Endothelial cell (in vitro differentiated cells): ENCODE measurements at regions not wholly inside any gene's neighbourhood (a gene's known extent, or its start where the extent isn't known, plus 50 kb on each side); places are given as distances from the start of the nearest gene placed in this dataset.
A peak's percentile ranks its signal among the peaks of the same experiment; 100 is the strongest.

Source experiments
- DNase-seq: peaks from one replicate; pipeline ENCODE4 v3.0.0; 2021; ENCODE audit warnings: low spot score
- H3K27ac Mint-ChIP-seq: one replicate; pipeline ENCODE4 v1.8.0; 2021; ENCODE audit warnings: mixed read lengths, inconsistent platforms; ENCODE audit not compliant: unreplicated experiment
- H3K27me3 Mint-ChIP-seq: one replicate; pipeline ENCODE4 v1.8.0; 2021; ENCODE audit warnings: mild to moderate bottlenecking, moderate library complexity, mixed read lengths, inconsistent platforms; ENCODE audit not compliant: unreplicated experiment
- H3K36me3 Mint-ChIP-seq: one replicate; pipeline ENCODE4 v1.8.0; 2021; ENCODE audit warnings: mild to moderate bottlenecking, low read depth, mixed read lengths, inconsistent platforms; ENCODE audit not compliant: unreplicated experiment
- H3K4me1 Mint-ChIP-seq: one replicate; pipeline ENCODE4 v1.8.0; 2021; ENCODE audit warnings: mild to moderate bottlenecking, mixed read lengths, inconsistent platforms; ENCODE audit not compliant: unreplicated experiment
- H3K4me3 Mint-ChIP-seq: one replicate; pipeline ENCODE4 v1.8.0; 2021; ENCODE audit warnings: mild to moderate bottlenecking, mixed read lengths, inconsistent platforms; ENCODE audit not compliant: unreplicated experiment
- H3K9me3 Mint-ChIP-seq: one replicate; pipeline ENCODE4 v1.8.0; 2021; ENCODE audit warnings: mixed read lengths, inconsistent platforms; ENCODE audit not compliant: unreplicated experiment
- TF ChIP-seq, protein P1 (sequence below): fragments of 200-600 bp; sonication (generic); IDR thresholded peaks from one replicate; pipeline ENCODE4 v1.5.0; 2021; ENCODE audit warnings: antibody characterized with exemption; ENCODE audit not compliant: unreplicated experiment

DNA sequence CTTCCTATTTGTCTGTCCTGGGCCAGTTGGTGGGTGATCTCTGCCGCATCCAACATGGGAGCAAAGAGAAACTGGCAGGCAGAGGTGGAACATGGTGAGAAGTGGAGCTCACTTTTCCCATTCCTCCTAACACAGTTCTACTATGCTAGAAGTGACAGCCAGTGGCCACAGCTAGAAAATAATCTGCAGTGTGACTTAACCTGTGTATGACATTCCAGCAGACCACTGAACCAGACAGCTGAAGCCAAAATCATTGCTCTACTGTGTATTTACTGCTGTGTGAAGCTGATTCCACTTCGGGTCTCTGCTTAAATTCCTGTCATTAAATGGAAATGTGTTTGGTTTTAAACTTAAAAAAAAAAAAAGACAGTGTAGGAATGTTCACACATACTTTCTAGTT lies 523.0 kb downstream of the MTRR start:
- no peaks in the 10 kb centered on the region for H3K27me3 Mint-ChIP-seq
- no peak overlapping the region for H3K4me3 Mint-ChIP-seq
- TF ChIP-seq, protein P1, sequence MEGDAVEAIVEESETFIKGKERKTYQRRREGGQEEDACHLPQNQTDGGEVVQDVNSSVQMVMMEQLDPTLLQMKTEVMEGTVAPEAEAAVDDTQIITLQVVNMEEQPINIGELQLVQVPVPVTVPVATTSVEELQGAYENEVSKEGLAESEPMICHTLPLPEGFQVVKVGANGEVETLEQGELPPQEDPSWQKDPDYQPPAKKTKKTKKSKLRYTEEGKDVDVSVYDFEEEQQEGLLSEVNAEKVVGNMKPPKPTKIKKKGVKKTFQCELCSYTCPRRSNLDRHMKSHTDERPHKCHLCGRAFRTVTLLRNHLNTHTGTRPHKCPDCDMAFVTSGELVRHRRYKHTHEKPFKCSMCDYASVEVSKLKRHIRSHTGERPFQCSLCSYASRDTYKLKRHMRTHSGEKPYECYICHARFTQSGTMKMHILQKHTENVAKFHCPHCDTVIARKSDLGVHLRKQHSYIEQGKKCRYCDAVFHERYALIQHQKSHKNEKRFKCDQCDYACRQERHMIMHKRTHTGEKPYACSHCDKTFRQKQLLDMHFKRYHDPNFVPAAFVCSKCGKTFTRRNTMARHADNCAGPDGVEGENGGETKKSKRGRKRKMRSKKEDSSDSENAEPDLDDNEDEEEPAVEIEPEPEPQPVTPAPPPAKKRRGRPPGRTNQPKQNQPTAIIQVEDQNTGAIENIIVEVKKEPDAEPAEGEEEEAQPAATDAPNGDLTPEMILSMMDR = no peak
- no peaks in the 10 kb centered on the region for H3K36me3 Mint-ChIP-seq
- H3K27ac Mint-ChIP-seq = no peak overlapping the region
- no peak for DNase-seq
- no peaks in the 10 kb centered on the region for H3K9me3 Mint-ChIP-seq
- H3K4me1 Mint-ChIP-seq = no peaks in the 10 kb centered on the region

DNA sequence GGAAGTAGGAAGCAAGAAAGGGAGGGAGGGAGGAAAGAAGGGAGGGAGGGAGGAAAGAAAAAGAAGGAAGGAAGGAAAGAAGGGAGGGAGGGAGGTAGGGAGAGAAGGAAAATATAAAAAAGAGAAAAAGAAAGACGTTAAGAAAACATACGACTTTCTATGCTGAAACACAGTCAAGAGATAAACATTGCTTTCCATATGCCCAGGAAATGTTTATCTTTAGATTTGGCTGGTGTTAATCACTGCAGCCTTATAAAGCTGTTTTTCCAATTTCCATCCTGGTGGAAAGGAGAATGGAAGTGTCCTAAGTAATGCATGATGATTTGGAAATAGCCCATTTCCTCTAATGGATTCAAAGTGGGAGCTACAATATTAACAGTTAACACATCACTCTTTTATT lies 524.3 kb downstream of the MTRR start:
- no peak overlapping the region for H3K27ac Mint-ChIP-seq
- no peaks in the 10 kb centered on the region for H3K27me3 Mint-ChIP-seq
- no peak for DNase-seq
- H3K36me3 Mint-ChIP-seq = no peaks in the 10 kb centered on the region
- no peaks in the 10 kb centered on the region for H3K4me1 Mint-ChIP-seq
- H3K4me3 Mint-ChIP-seq = no peak overlapping the region
- TF ChIP-seq, protein P1 = no peak
- no peaks in the 10 kb centered on the region for H3K9me3 Mint-ChIP-seq

DNA sequence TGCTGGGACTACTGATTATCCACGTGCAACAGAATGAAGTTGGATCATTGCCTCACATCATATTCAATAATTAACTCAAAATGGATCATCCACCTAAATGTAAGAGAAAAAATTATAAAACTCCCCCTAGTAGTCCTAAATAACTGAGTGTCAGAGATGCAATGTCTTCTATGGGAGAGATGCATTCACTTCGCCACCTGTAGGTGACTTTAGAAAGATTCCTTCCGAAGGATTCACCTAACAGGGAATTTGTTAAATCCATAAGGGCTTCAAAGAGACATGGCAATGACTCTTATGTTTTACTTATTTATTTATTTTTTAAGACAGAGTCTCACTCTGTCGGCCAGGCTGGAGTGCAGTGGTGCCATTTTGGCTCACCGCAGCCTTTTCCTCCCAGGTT lies 526.0 kb downstream of the MTRR start:
- Mint-ChIP-seq H3K4me3 (no peak overlapping the region), H3K36me3 (no peaks in the 10 kb centered on the region), H3K9me3 (no peaks in the 10 kb centered on the region), H3K27ac (no peak overlapping the region), H3K27me3 (no peaks in the 10 kb centered on the region), H3K4me1 (no peaks in the 10 kb centered on the region)
- TF ChIP-seq, protein P1 = peak; percentile 17
- DNase-seq = no peak

DNA sequence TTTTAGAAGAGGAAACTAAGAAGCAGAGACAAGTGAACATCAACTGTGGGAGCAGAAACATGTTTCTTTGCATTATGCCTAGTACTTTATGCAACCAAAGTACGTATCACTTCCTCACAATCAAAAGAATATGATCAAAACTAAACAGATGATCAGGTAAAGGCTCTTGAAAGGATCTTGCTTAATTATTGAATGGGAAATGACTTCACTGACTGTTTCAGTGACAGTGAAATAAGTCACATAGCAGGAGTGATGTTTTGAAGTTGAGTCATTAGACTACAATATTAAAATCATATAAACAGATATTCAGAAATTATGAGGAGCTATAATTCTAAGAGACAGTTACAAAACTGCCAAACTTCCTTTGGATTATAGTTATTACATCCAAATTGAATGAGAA lies 527.3 kb downstream of the MTRR start:
- H3K27ac Mint-ChIP-seq = no peak overlapping the region
- TF ChIP-seq, protein P1 = no peak
- no peaks in the 10 kb centered on the region for H3K36me3 Mint-ChIP-seq
- H3K9me3 Mint-ChIP-seq = no peaks in the 10 kb centered on the region
- peaks cover 3% of the 10 kb centered on the region for H3K27me3 Mint-ChIP-seq
- DNase-seq = no peak
- no peak overlapping the region for H3K4me3 Mint-ChIP-seq
- no peaks in the 10 kb centered on the region for H3K4me1 Mint-ChIP-seq

DNA sequence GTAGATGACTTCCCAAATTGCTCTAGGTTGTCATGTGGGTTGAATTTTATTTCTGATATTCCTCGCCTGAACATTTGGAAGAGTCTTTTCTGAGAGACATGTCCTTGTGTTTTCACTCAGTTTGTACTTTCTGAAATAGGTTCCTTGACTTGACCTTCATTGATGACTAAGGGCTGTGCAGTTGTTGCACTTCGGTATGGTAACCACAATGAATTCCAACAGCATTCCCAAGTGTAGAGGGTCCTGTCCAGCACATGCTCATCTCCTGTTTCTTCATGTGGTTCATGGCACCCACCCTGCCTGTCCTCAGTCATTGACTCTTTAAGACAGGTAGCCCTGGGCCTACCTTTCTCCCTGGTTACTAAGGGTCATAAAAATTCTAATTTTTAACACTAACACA lies 527.8 kb downstream of the MTRR start:
- Mint-ChIP-seq H3K4me1 (no peaks in the 10 kb centered on the region), H3K27ac (no peak overlapping the region), H3K4me3 (no peak overlapping the region), H3K36me3 (no peaks in the 10 kb centered on the region), H3K9me3 (no peaks in the 10 kb centered on the region), H3K27me3 (peaks cover 3% of the 10 kb centered on the region)
- DNase-seq = no peak
- TF ChIP-seq, protein P1 = no peak
